Muscle of leg (tissue), 3 donors: ENCODE measurements at regions not wholly inside any gene's neighbourhood (a gene's known extent, or its start where the extent isn't known, plus 50 kb on each side); places are given as distances from the start of the nearest gene placed in this dataset.

Experiments used
- DNase-seq: peaks from one replicate; pipeline ENCODE4 v3.0.0; 2013
- H3K27ac ChIP-seq: one replicate; pipeline ENCODE4 v1.5.1; 2013; ENCODE audit warnings: mild to moderate bottlenecking, low read length, control low read depth
- H3K27me3 ChIP-seq: one replicate; pipeline ENCODE4 v1.6.1; 2013; ENCODE audit warnings: low read length; ENCODE audit not compliant: control insufficient read depth, insufficient read depth
- H3K36me3 ChIP-seq: one replicate; pipeline ENCODE4 v1.6.1; 2013; ENCODE audit warnings: low read length; ENCODE audit not compliant: control insufficient read depth, insufficient read depth
- H3K4me1 ChIP-seq: one replicate; pipeline ENCODE4 v1.6.1; 2013; ENCODE audit warnings: low read length; ENCODE audit not compliant: control insufficient read depth, insufficient read depth
- H3K4me3 ChIP-seq: one replicate; pipeline ENCODE4 v1.5.1; 2013; ENCODE audit warnings: low read length, control low read depth
- H3K9me3 ChIP-seq: replicated peaks from 2 replicates; pipeline ENCODE4 v1.6.1; 2013; ENCODE audit warnings: low read depth, low read length; ENCODE audit not compliant: control insufficient read depth
- WGBS: methylation state at CpG from one replicate; pipeline ENCODE4 v1.1.5; 2013; ENCODE audit warnings: missing lambda C conversion rate; ENCODE audit not compliant: insufficient coverage; 5-methylcytosine and 5-hydroxymethylcytosine counted together

DNA sequence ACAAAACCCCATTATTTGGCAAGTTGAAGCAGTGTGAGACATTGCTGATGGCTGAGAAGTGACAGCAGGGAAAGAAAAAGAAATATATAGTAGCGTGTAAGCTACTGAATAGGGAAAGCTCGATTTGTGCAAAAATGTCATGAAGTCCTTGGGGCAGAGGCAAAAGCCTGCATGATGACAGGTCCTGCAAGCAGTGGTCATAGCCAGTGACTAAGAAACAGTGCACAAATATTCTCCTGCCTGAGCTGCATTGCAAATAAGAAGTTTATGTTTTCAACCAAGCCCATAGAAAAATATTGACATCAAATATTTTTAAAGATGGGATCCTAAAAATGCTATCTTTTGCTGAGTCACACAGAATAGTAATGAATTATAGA, 270.0 kb downstream of the SLITRK6 start:
- peak overlapping the region; percentile 73 for H3K27ac ChIP-seq

DNA sequence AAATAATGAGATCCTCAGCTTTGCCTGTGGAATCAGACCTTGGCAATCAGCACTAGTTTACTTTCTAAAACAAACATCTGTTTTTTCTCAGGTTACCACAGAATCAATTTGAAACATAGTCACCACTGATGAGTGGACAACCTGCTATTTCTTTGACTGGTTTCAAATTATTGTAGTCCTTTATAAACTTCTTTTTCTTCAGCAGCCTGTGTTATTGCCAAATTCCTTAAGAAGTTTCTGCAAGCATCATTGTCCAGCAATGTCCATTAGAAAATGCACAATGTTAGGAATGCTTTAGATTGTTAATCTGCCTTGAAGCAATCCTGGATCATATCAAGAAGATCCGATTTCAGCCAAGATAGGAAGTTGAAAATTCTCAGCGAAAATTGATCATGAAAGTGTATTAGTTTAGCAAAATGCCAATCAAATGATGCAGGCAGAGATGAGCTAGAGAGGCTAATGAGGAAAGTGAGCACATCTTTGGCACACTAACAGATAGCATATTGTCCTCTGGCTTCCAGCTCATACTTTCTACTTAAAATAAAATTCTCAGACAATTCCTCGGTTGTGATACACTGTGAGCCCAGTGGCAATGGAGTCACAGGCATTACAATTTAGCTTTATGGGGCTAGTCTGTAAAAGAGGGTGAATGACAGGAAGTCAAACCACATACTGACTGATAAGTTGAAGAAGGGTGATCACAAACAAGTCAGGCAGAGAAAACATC, 270.6 kb downstream of the SLITRK6 start:
- Histone ChIP-seq H3K27me3 (no peaks in the 10 kb centered on the region), H3K4me3 (no peak overlapping the region), H3K27ac (peak overlapping the region; percentile 73), H3K36me3 (no peaks in the 10 kb centered on the region), H3K4me1 (peaks cover 8% of the 10 kb centered on the region), H3K9me3 (no peaks in the 10 kb centered on the region)
- 22% methylated on average over 2 of the region's 3 CpGs for WGBS
- DNase-seq, result peak; percentile 91

More for the DNA sequence above, 270.0 kb downstream of the SLITRK6 start:
- no peak for DNase-seq
- no peak overlapping the region for H3K4me3 ChIP-seq
- no peaks in the 10 kb centered on the region for H3K27me3 ChIP-seq
- no peaks in the 10 kb centered on the region for H3K36me3 ChIP-seq
- no peaks in the 10 kb centered on the region for H3K9me3 ChIP-seq
- peaks cover 8% of the 10 kb centered on the region for H3K4me1 ChIP-seq
- WGBS, result 39% methylated on average over 2 of the region's 2 CpGs

DNA sequence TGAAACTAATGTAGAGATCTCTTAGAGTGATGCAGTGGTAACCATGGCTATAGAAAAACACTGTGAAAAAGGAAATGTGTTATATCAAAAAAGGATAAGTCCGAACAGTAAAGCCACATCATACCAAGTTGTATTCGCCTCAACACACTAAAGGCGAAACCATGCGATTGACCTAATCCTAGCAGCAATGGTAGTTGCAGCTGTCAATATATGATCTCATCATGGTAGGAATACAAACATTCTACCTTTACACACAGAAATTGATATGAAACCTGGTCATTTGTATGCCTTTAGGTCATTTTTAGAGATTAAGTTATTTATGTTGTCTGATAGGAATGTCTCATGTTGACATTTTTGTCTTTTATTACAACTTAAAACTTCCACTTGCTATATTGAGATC, 271.9 kb downstream of the SLITRK6 start:
- WGBS, result no CpG with 5 or more reads among the region's 4 CpGs

DNA sequence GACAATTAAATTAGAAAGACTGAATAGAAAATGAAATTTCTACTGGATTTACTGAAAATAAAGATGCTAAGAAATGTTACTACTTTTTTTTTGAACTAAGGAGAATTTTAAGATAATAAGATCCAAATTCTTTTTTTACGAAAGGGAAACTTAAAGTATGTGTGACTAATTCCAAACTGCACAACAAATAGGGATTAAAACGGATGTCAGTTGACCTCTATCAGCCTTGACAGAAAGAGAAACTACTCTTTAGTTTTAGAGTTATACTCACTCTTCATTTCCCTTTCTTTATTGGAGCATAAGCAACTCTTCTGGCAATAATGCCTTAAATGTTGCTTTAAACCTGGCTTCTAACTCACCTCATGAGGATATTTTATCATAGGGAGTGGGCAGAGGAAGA, 273.8 kb downstream of the SLITRK6 start:
- no peak overlapping the region for H3K27ac ChIP-seq
- H3K4me1 ChIP-seq, result peaks cover 8% of the 10 kb centered on the region
- no peaks in the 10 kb centered on the region for H3K9me3 ChIP-seq
- WGBS, result 80% methylated on average over 1 of the region's 2 CpGs
- DNase-seq, result no peak
- no peaks in the 10 kb centered on the region for H3K27me3 ChIP-seq
- H3K36me3 ChIP-seq, result no peaks in the 10 kb centered on the region
- no peak overlapping the region for H3K4me3 ChIP-seq

More for the DNA sequence above, 271.9 kb downstream of the SLITRK6 start:
- Histone ChIP-seq H3K4me1 (peaks cover 8% of the 10 kb centered on the region), H3K9me3 (no peaks in the 10 kb centered on the region), H3K27me3 (no peaks in the 10 kb centered on the region), H3K27ac (no peak overlapping the region), H3K4me3 (no peak overlapping the region), H3K36me3 (no peaks in the 10 kb centered on the region)
- no peak for DNase-seq

DNA sequence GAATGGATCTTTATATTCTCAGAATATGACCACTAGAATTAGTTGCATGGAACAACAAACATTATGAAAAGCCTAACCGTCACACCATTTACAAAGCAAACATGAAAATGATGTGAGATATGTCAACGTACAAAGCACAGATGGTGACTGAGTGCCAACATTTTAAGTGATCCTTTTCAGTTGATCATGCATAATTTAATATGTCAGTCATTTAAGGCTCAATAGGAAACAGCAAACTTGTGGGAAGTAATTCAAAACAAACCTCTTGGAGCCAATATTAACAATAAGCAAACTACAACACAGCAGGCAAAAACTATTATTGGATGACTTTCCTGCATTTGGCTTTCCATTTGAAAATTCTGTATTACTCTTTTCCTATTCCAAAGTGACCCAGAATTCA, 277.6 kb downstream of the SLITRK6 start:
- Histone ChIP-seq H3K4me3 (no peak overlapping the region), H3K4me1 (no peaks in the 10 kb centered on the region), H3K27me3 (no peaks in the 10 kb centered on the region), H3K9me3 (no peaks in the 10 kb centered on the region), H3K36me3 (no peaks in the 10 kb centered on the region), H3K27ac (no peak overlapping the region)
- DNase-seq, result peak; percentile 70
- WGBS, result no CpG with 5 or more reads among the region's 2 CpGs

DNA sequence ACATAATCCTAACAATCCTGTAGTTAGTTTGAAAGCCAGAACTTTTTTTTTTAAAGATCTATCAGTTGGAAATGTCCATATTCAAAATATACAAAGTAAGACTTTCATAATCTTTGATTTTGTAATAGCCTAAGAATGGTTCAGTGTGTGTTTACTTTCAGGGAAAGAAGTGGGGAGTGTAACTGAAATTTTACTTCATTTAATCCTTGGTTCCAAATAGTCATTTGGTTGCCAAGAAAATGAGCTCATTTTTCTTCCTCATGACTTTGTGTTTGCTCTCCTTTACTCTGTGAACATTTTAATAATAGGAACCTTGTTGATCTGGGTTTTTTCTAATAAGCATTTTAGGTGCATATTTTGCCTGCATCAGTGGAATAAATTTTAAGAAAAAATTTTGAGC, 278.8 kb downstream of the SLITRK6 start:
- Histone ChIP-seq H3K36me3 (no peaks in the 10 kb centered on the region), H3K4me3 (no peak overlapping the region), H3K9me3 (no peaks in the 10 kb centered on the region), H3K4me1 (no peaks in the 10 kb centered on the region), H3K27ac (no peak overlapping the region), H3K27me3 (no peaks in the 10 kb centered on the region)
- peak; percentile 94 for DNase-seq

DNA sequence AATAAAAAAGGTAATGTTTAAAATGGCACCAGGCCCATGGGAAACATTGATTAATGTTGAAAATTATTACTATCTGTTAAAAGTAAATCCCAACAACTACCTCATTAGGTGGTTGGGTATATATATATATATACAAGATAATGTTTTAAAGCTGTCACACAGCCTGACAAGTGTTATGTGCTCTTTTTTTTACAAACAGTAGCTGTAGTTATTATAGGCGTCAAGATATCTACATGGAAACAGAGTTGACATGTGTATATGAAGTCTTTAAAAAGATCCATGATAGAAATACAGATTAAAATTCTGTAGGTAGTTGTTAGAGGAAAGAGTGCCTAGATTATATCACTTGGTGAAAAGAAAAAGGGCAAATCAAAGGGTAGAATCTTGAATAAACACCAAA, 279.9 kb downstream of the SLITRK6 start:
- no peak overlapping the region for H3K27ac ChIP-seq
- no peaks in the 10 kb centered on the region for H3K4me1 ChIP-seq
- WGBS, result no CpG with 5 or more reads among the region's 1 CpG
- no peak for DNase-seq
- H3K4me3 ChIP-seq, result no peak overlapping the region
- H3K36me3 ChIP-seq, result no peaks in the 10 kb centered on the region
- H3K27me3 ChIP-seq, result no peaks in the 10 kb centered on the region
- H3K9me3 ChIP-seq, result no peaks in the 10 kb centered on the region

DNA sequence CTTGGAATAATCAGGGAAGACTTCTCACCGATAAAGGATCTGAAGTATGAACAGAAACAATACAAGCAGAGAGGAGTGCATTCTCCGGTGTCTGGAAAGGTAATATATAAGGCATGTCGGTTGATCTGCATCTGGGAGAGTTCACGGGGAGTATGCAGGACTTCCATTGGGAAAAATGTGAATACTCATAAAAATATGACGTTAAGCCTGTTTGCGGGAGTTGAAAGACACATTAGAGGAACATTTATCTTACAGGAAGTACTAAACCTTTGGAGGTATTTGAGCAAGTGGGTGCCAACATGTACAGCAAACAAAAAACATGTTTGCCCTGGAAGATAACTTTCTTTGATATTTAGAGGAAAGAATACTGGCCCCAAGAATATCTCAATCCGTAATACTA, 286.8 kb downstream of the SLITRK6 start:
- WGBS, result 28% methylated on average over 5 of the region's 7 CpGs
- Histone ChIP-seq H3K4me1 (no peaks in the 10 kb centered on the region), H3K27me3 (no peaks in the 10 kb centered on the region), H3K4me3 (no peak overlapping the region), H3K27ac (no peak overlapping the region), H3K36me3 (no peaks in the 10 kb centered on the region), H3K9me3 (no peaks in the 10 kb centered on the region)
- DNase-seq, result no peak

DNA sequence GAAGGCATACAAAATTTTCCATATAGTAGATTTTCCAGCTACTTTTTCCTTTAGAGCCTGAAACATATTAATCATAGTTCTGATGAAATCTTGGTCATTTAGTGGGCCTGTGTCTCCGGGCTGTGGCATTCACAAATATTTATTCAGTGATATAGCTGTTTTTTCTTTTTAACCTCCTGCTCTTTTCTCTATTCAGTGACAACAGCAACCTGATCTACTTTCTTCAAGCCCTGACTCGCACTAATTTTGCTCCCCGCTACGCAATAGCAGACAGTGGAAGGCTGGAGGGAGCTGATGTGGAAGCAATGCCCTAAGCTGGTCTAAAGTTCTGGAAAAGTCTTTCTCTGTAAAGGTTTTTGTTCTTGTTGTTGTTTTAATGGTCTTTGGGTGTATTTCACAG, 289.7 kb downstream of the SLITRK6 start:
- no peak for DNase-seq
- Histone ChIP-seq H3K4me1 (no peaks in the 10 kb centered on the region), H3K27me3 (no peaks in the 10 kb centered on the region), H3K9me3 (no peaks in the 10 kb centered on the region), H3K27ac (no peak overlapping the region), H3K4me3 (no peak overlapping the region), H3K36me3 (no peaks in the 10 kb centered on the region)
- no CpG with 5 or more reads among the region's 4 CpGs for WGBS

DNA sequence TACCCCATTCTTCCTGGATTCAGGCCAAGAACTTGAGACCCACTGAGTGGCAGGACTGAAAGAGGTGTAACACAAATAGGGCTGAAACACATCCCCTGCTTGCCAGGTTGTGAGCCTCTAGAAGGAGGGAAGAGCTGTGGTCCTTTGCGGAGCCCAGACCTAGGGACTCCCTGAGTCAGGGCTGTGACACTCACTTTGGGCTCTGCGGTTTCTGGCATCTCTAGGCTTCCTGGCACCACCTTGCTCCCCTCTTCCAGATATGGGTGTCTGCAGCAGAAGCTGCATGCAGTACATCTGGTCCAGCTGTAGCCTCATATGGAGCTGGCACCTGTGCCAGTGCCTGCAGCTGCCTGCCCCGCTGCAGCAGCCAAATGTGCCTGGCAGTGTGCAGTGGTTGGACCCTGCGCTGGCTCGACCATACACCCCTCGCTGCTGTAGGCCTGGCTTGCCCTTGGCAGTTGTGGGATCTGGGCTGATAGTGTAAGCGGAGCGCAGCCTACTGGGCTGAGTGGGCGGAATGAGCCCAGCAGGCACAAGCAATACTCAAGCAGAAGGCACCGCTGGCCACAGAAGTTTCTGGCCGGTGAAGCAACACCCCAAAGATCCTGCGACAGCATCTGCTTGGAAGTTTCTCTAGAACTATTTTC, 290.4 kb downstream of the SLITRK6 start:
- H3K9me3 ChIP-seq, result no peaks in the 10 kb centered on the region
- H3K4me1 ChIP-seq, result no peaks in the 10 kb centered on the region
- DNase-seq, result no peak
- H3K4me3 ChIP-seq, result no peak overlapping the region
- H3K36me3 ChIP-seq, result no peaks in the 10 kb centered on the region
- 86% methylated on average over 11 of the region's 12 CpGs for WGBS
- H3K27ac ChIP-seq, result no peak overlapping the region
- no peaks in the 10 kb centered on the region for H3K27me3 ChIP-seq
